BJ (cell line): ENCODE measurements at regions not wholly inside any gene's neighbourhood (a gene's known extent, or its start where the extent isn't known, plus 50 kb on each side); places are given as distances from the start of the nearest gene placed in this dataset.

Experiments
- CTCF ChIA-PET: fragments of 350-600 bp; formaldehyde crosslinking; extraction: SDS; loops from one replicate; lab custom pipeline; 2021; ENCODE audit warnings: antibody characterized with exemption, inconsistent platforms; lab: Yijun Ruan, JAX
- POLR2A ChIA-PET: fragments of 300-600 bp; sonication (Branson Sonifier 250); formaldehyde crosslinking; extraction: SDS; loops from one replicate; lab custom pipeline; 2021; ENCODE audit warnings: antibody characterized with exemption; lab: Charles Lee
- DNase-seq: peaks from one replicate; pipeline ENCODE4 v3.0.0-alpha.2; 2011; ENCODE audit warnings: low read depth
- H3K27me3 ChIP-seq: 2 replicates; pipeline ENCODE4 v1.6.0; 2011; ENCODE audit warnings: low read length; ENCODE audit not compliant: control insufficient read depth, insufficient read depth
- H3K36me3 ChIP-seq: 2 replicates; pipeline ENCODE4 v1.5.1; 2011; ENCODE audit warnings: low read length; ENCODE audit not compliant: control insufficient read depth, insufficient read depth
- H3K4me3 ChIP-seq: 2 replicates; pipeline ENCODE4 v1.5.1; 2011; ENCODE audit warnings: low read depth, mild to moderate bottlenecking, control low read depth, low read length
- TF ChIP-seq, protein P1 (sequence below): IDR thresholded peaks from 2 replicates; pipeline ENCODE4 v1.5.1; 2011; ENCODE audit warnings: low read depth, mild to moderate bottlenecking, control low read depth, inconsistent platforms, low read length, moderate library complexity; ENCODE audit not compliant: insufficient read depth

GRCh38 chr20:51116765-51117686, 94.1 kb upstream of the KCNG1 start:
- ChIA-PET POLR2A (interaction anchor here (0.6 kb wide), 1 partner anchor 18 kb away, joined by 4 read pairs; no protein-coding TSS in a partner anchor), CTCF (interaction anchor here (1.5 kb wide), 1 partner anchor 16 kb away, joined by 4 read pairs; no protein-coding TSS in a partner anchor)
- DNase-seq, result no peak
- no peaks in the 10 kb centered on the region for H3K36me3 ChIP-seq
- TF ChIP-seq, protein P1, sequence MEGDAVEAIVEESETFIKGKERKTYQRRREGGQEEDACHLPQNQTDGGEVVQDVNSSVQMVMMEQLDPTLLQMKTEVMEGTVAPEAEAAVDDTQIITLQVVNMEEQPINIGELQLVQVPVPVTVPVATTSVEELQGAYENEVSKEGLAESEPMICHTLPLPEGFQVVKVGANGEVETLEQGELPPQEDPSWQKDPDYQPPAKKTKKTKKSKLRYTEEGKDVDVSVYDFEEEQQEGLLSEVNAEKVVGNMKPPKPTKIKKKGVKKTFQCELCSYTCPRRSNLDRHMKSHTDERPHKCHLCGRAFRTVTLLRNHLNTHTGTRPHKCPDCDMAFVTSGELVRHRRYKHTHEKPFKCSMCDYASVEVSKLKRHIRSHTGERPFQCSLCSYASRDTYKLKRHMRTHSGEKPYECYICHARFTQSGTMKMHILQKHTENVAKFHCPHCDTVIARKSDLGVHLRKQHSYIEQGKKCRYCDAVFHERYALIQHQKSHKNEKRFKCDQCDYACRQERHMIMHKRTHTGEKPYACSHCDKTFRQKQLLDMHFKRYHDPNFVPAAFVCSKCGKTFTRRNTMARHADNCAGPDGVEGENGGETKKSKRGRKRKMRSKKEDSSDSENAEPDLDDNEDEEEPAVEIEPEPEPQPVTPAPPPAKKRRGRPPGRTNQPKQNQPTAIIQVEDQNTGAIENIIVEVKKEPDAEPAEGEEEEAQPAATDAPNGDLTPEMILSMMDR, result no peak
- peaks cover 1% of the 10 kb centered on the region; the same call in 1 of the 2 replicates for H3K27me3 ChIP-seq
- no peak overlapping the region for H3K4me3 ChIP-seq

DNA sequence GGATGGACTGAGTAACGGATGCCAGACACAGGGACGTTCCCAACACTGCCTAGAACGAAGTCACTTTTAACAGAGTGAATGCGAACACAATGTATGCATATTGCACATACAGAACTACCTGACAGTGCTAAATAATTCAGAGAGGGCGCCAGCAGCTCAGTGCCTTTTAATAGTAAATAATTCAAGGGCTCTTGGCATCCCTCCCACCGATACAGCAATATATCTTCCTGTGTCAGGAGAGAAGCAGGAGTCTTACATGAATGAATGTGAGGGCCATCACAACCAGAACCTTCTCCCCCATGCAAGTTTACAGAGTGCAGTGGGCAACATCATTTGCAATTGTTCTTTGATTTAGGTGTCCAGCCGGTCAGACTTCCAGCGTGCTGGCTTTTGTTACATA, 88.4 kb upstream of the KCNG1 start:
- DNase-seq, result no peak
- Histone ChIP-seq H3K4me3 (no peak overlapping the region), H3K27me3 (peaks cover 20% of the 10 kb centered on the region), H3K36me3 (no peaks in the 10 kb centered on the region)
- POLR2A ChIA-PET, result no interaction called here
- CTCF ChIA-PET, result no interaction called here
- TF ChIP-seq, protein P1, result no peak

DNA sequence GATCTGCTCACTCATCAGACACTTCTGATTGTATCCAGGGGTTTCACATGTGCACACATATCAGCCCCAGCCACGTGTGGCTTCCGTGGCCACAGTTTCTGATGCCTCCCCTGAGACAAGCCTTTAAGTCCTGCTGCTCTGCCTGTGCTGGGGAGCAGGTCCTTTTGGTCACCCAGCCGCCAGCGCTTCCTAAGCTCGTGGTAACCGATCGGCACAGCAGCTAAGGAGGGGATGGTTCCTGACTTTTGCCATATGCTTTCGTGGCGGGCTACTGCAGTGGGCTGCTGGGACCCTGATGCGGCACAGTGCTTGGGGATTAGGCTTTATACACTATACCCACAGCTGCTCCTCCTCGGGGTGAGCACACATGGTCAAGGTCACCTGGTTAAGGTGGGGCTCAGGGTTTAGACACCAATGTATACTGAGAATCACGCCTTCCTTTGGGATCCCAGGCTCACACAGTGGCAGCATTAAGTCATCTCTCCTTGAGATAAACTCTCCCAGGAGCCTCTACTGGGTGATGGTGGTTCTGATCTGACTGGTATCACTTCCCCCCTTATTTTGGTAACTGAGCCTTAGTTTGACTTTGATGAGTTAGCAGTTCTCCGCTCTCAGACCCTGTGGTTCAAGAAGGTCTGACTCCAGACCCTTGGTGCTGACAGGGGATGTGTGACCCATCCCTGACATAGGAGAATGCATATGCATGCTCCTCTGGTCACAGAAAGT, 85.9 kb upstream of the KCNG1 start:
- Histone ChIP-seq H3K4me3 (no peak overlapping the region), H3K36me3 (no peaks in the 10 kb centered on the region), H3K27me3 (peaks cover 20% of the 10 kb centered on the region)
- TF ChIP-seq, protein P1, result no peak
- ChIA-PET POLR2A (no interaction called here), CTCF (no interaction called here)
- no peak for DNase-seq

DNA sequence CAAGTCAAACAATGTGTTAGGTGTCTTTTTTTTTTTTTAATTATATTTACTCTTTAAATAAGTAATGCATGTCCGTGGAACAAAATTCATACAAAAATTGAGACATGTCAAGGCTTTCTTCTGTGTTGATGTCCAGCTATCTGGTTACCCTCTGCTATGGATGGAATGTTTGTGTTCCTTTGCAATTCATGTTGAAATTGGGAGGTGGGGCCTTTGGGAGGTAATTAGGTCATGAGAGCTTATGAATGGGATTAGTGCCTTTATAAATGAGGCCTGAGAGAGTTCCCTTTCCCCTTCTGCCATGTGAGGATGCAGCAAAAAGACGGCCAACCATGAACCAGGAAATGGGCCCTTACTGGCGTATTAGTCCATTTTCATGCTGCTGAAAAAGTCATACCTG, 83.1 kb upstream of the KCNG1 start:
- Histone ChIP-seq H3K27me3 (peaks cover 21% of the 10 kb centered on the region), H3K36me3 (no peaks in the 10 kb centered on the region), H3K4me3 (no peak overlapping the region)
- ChIA-PET CTCF (interaction anchor here (1.8 kb wide), 1 partner anchor 31 kb away, joined by 3 read pairs; no protein-coding TSS in a partner anchor), POLR2A (no interaction called here)
- TF ChIP-seq, protein P1, result no peak
- DNase-seq, result no peak
